HCT116 (cell line): ENCODE measurements at regions not wholly inside any gene's neighbourhood (a gene's known extent, or its start where the extent isn't known, plus 50 kb on each side); places are given as distances from the start of the nearest gene placed in this dataset.

Experiments used
- CEBPB ChIP-seq: IDR thresholded peaks from 2 replicates; pipeline ENCODE4 v1.6.1; 2012; ENCODE audit warnings: low read depth
- EZH2 ChIP-seq: fragments of 200-600 bp; sonication (generic); IDR thresholded peaks from 2 replicates; pipeline ENCODE4 v1.6.1; 2017; ENCODE audit warnings: antibody characterized with exemption, mixed run types
- POLR2AphosphoS5 ChIP-seq: IDR thresholded peaks from 2 replicates; pipeline ENCODE4 v1.6.1; 2011; ENCODE audit warnings: mild to moderate bottlenecking, low read depth, low read length, moderate library complexity
- RAD21 ChIP-seq: IDR thresholded peaks from 2 replicates; pipeline ENCODE4 v1.6.1; 2012; ENCODE audit warnings: low read depth, mild to moderate bottlenecking
- SIN3A ChIP-seq: IDR thresholded peaks from 2 replicates; pipeline ENCODE4 v1.6.1; 2012; ENCODE audit warnings: low read depth
- TF ChIP-seq, protein P1 (sequence below), 3 experiments: fragments of 200-600 bp in 1 of 3; sonication (generic) in 1 of 3; IDR thresholded peaks in 2 of 3; conservative IDR thresholded peaks in 1 of 3; 2 replicates each; pipeline ENCODE4 v1.5.1; 2012 to 2017; ENCODE audit warnings: low read depth in 2 of 3, low read length in 2 of 3, antibody characterized with exemption in 1 of 3, borderline replicate concordance in 1 of 3, control low read depth in 1 of 3, mild to moderate bottlenecking in 1 of 3, mixed read lengths in 1 of 3, mixed run types in 1 of 3, moderate library complexity in 1 of 3; ENCODE audit not compliant: insufficient read depth in 1 of 3

DNA sequence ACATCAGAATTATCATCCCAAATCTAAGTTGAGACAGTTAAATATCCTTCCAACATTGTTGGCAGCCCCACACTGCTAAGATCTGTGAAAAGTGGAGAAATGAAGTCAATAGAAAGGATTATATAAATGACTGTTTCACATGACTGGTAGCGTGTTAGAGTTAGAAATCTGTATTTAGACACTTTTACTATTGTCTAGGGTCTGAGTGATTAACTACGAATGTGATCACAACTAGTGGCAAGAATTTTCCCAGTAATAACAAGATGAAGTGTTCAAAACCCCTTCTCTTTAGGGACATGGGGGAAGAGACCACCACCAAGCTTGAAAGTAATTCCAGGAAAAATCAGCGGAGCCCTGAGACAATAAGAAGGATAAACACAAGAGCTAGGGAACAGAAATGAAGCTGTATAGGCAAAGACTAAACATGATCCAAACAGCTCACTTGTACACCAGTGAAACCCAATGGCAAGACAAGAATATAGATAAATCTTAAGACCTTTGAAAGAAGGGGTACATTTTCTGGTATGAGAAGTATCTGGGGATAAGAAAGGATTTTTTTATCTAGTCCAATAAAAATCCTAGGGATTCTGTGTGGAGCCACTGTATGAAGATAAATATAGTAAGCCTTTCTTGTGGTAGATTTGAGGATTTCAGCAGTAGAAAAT, 646.6 kb upstream of the USP24 start:
- TF ChIP-seq RAD21 (no peak), EZH2 (no peak), SIN3A (no peak), POLR2AphosphoS5 (no peak), CEBPB (no peak)
- TF ChIP-seq, protein P1, sequence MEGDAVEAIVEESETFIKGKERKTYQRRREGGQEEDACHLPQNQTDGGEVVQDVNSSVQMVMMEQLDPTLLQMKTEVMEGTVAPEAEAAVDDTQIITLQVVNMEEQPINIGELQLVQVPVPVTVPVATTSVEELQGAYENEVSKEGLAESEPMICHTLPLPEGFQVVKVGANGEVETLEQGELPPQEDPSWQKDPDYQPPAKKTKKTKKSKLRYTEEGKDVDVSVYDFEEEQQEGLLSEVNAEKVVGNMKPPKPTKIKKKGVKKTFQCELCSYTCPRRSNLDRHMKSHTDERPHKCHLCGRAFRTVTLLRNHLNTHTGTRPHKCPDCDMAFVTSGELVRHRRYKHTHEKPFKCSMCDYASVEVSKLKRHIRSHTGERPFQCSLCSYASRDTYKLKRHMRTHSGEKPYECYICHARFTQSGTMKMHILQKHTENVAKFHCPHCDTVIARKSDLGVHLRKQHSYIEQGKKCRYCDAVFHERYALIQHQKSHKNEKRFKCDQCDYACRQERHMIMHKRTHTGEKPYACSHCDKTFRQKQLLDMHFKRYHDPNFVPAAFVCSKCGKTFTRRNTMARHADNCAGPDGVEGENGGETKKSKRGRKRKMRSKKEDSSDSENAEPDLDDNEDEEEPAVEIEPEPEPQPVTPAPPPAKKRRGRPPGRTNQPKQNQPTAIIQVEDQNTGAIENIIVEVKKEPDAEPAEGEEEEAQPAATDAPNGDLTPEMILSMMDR (IDR thresholded peaks at IDR 0.05 in 2 of 3, conservative IDR thresholded peaks at IDR 0.05 in 1 of 3; ENCODE audit: borderline replicate concordance in 1 of 3, insufficient read depth in 1 of 3, low read depth in 2 of 3, low read length in 2 of 3), result no peak
